Naive thymus-derived CD4-positive, alpha-beta T cell (primary cell): ENCODE measurements at regions not wholly inside any gene's neighbourhood (a gene's known extent, or its start where the extent isn't known, plus 50 kb on each side); places are given as distances from the start of the nearest gene placed in this dataset.

Source experiments
- ATAC-seq: fragments of 150-1000 bp; cut with Tn5 transposase; 2 replicates; pipeline ENCODE4 v1.10.0; 2021; ENCODE audit warnings: mild to moderate bottlenecking, moderate library complexity
- CTCF ChIA-PET: fragments of 350-600 bp; sonication (Branson Sonifier 250); formaldehyde crosslinking; loops from one replicate; lab custom pipeline; 2021; ENCODE audit warnings: antibody characterized with exemption; lab: Charles Lee
- POLR2A ChIA-PET: fragments of 350-600 bp; sonication (Branson Sonifier 250); formaldehyde crosslinking; loops from one replicate; lab custom pipeline; 2021; ENCODE audit warnings: antibody characterized with exemption, inconsistent platforms; lab: Charles Lee
- DNase-seq, 9 donors: peaks; one replicate each; pipeline versions ENCODE4 v3.0.0 to v3.0.0-alpha.2; 2020 to 2022; ENCODE audit warnings: mixed read lengths in 1 of 9
- H3K27ac ChIP-seq: one replicate; pipeline ENCODE4 v1.7.0; 2013; ENCODE audit warnings: mild to moderate bottlenecking, low read depth, low read length, moderate library complexity
- H3K27me3 ChIP-seq, 2 donors: one replicate each; pipeline ENCODE4 v1.7.0; 2013; ENCODE audit warnings: low read length in 2 of 2, mild to moderate bottlenecking in 2 of 2, moderate library complexity in 2 of 2; ENCODE audit not compliant: control insufficient read depth in 2 of 2, insufficient read depth in 2 of 2
- H3K36me3 ChIP-seq, 3 experiments: 1 replicate in 2 of 3; 2 replicates in 1 of 3; pipeline ENCODE4 v1.7.0; 2013; ENCODE audit warnings: low read length in 3 of 3, mild to moderate bottlenecking in 3 of 3, moderate library complexity in 1 of 3; ENCODE audit not compliant: insufficient read depth in 3 of 3, control insufficient read depth in 2 of 3
- H3K4me1 ChIP-seq, 2 donors: one replicate each; pipeline ENCODE4 v1.7.0; 2013; ENCODE audit warnings: low read length in 2 of 2, mild to moderate bottlenecking in 2 of 2, moderate library complexity in 1 of 2; ENCODE audit not compliant: control insufficient read depth in 2 of 2, insufficient read depth in 2 of 2
- H3K4me3 ChIP-seq: 2 replicates; pipeline ENCODE4 v1.7.0; 2013; ENCODE audit warnings: mild to moderate bottlenecking, low read length
- H3K9me3 ChIP-seq, 3 experiments: 1 replicate in 2 of 3; 2 replicates in 1 of 3; pipeline ENCODE4 v1.7.0; 2013; ENCODE audit warnings: low read length in 3 of 3; ENCODE audit not compliant: control insufficient read depth in 2 of 3
- H3K27ac Mint-ChIP-seq, 9 donors: one replicate each; pipeline ENCODE4 v1.8.0; 2020 to 2022; ENCODE audit warnings: mixed read lengths in 9 of 9, mild to moderate bottlenecking in 8 of 9, moderate library complexity in 5 of 9, inconsistent platforms in 2 of 9
- H3K27me3 Mint-ChIP-seq, 5 donors: one replicate each; pipeline ENCODE4 v1.8.0; 2021 to 2022; ENCODE audit warnings: mixed read lengths in 5 of 5, mild to moderate bottlenecking in 1 of 5
- H3K36me3 Mint-ChIP-seq, 5 donors: one replicate each; pipeline ENCODE4 v1.8.0; 2020 to 2022; ENCODE audit warnings: mixed read lengths in 5 of 5, mild to moderate bottlenecking in 3 of 5, inconsistent platforms in 1 of 5
- H3K4me1 Mint-ChIP-seq, 7 donors: one replicate each; pipeline ENCODE4 v1.8.0; 2020 to 2022; ENCODE audit warnings: mixed read lengths in 7 of 7, mild to moderate bottlenecking in 3 of 7, inconsistent platforms in 1 of 7
- H3K4me3 Mint-ChIP-seq, 10 donors: one replicate each; pipeline ENCODE4 v1.8.0; 2020 to 2022; ENCODE audit warnings: mild to moderate bottlenecking in 10 of 10, mixed read lengths in 10 of 10, moderate library complexity in 6 of 10, inconsistent platforms in 2 of 10
- H3K9me3 Mint-ChIP-seq, 11 donors: one replicate each; pipeline ENCODE4 v1.8.0; 2020 to 2022; ENCODE audit warnings: mixed read lengths in 11 of 11, mild to moderate bottlenecking in 4 of 11, inconsistent platforms in 1 of 11, moderate library complexity in 1 of 11
- intact Hi-C, 2 donors: fragments of 100-400 bp; cut with micrococcal nuclease; formaldehyde crosslinking; loops; one replicate each; pipeline ENCODE4 v1.15.1; 2023

- DNase-seq: no peak
- H3K36me3 ChIP-seq: no peaks in the 10 kb centered on the region
- intact Hi-C loops: loop anchor here in 1 of 2 donors (2.0 kb wide), 1 partner anchor 15 kb away; no protein-coding TSS in a partner anchor
- H3K36me3 Mint-ChIP-seq: peaks cover 0 to 5% (median 0%) of the 10 kb centered on the region in 5 donors
- peaks cover 0 to 20% (median 0%) of the 10 kb centered on the region in 5 donors for H3K27me3 Mint-ChIP-seq
- H3K9me3 ChIP-seq: no peaks in the 10 kb centered on the region
- H3K27me3 ChIP-seq: no peaks in the 10 kb centered on the region
- no peak overlapping the region for H3K4me3 Mint-ChIP-seq
- H3K27ac Mint-ChIP-seq: no peak overlapping the region
- H3K4me1 Mint-ChIP-seq: peaks cover 0 to 31% (median 18%) of the 10 kb centered on the region in 7 donors
- no peak overlapping the region for H3K27ac ChIP-seq
- no peaks in the 10 kb centered on the region for H3K9me3 Mint-ChIP-seq
- H3K4me3 ChIP-seq: no peak overlapping the region
- peaks cover 4 to 8% of the 10 kb centered on the region in 2 donors for H3K4me1 ChIP-seq
- CTCF ChIA-PET: no interaction called here
- POLR2A ChIA-PET: no interaction called here
- ATAC-seq: no peak
Measured at GRCh38 chr5:87095787-87096186, 171.9 kb upstream of the RASA1 start.

GRCh38 chr5:87097664-87098063, 170.0 kb upstream of the RASA1 start:
- H3K4me3 Mint-ChIP-seq: no peak overlapping the region
- Histone ChIP-seq H3K36me3 (no peaks in the 10 kb centered on the region), H3K9me3 (no peaks in the 10 kb centered on the region), H3K4me3 (no peak overlapping the region), H3K4me1 (peaks cover 4 to 8% of the 10 kb centered on the region in 2 donors), H3K27me3 (no peaks in the 10 kb centered on the region), H3K27ac (no peak overlapping the region)
- no peak for DNase-seq
- intact Hi-C loops: no loop called here
- peaks cover 0 to 5% (median 0%) of the 10 kb centered on the region in 5 donors for H3K36me3 Mint-ChIP-seq
- H3K9me3 Mint-ChIP-seq: no peaks in the 10 kb centered on the region
- H3K27me3 Mint-ChIP-seq: peaks cover 0 to 20% (median 0%) of the 10 kb centered on the region in 5 donors
- H3K27ac Mint-ChIP-seq: no peak overlapping the region
- CTCF ChIA-PET: no interaction called here
- POLR2A ChIA-PET: no interaction called here
- H3K4me1 Mint-ChIP-seq: peaks cover 6 to 42% (median 25%) of the 10 kb centered on the region in 7 donors
- ATAC-seq: no peak

- Mint-ChIP-seq H3K4me3 (no peak overlapping the region), H3K27me3 (peaks cover 0 to 16% (median 0%) of the 10 kb centered on the region in 5 donors), H3K9me3 (no peaks in the 10 kb centered on the region), H3K4me1 (peaks cover 9 to 31% (median 19%) of the 10 kb centered on the region in 7 donors), H3K27ac (no peak overlapping the region), H3K36me3 (peaks cover 0 to 5% (median 0%) of the 10 kb centered on the region in 5 donors)
- intact Hi-C loops: no loop called here
- H3K27ac ChIP-seq: no peak overlapping the region
- ChIA-PET CTCF (interaction anchor here (0.5 kb wide), 1 partner anchor 18 kb away, joined by 3 read pairs; no protein-coding TSS in a partner anchor), POLR2A (no interaction called here)
- no peaks in the 10 kb centered on the region for H3K36me3 ChIP-seq
- ATAC-seq (no peak), DNase-seq (no peak)
- H3K4me1 ChIP-seq: peaks cover 3 to 8% of the 10 kb centered on the region in 2 donors
- H3K27me3 ChIP-seq: no peaks in the 10 kb centered on the region
- no peak overlapping the region for H3K4me3 ChIP-seq
- no peaks in the 10 kb centered on the region for H3K9me3 ChIP-seq
Measured at GRCh38 chr5:87099291-87099839, 168.3 kb upstream of the RASA1 start.

DNA sequence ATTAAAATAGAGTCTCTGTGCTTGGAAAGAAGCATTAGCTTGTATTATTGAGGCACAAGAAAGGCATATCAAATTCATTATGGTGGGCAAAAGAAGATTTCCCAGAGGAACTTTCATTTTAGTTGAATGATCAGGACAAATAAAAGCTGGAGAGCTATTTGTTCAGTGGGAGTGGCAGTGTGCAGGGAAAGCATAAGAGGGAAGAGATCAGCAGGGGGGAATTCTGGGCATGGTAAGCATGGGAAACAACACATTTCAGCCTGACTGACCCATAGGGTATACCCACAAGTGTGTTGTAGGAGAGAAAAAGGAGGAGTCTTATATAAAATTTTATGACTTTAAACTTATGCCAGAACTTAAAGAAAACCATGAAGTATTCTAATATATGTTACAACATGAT, 167.7 kb upstream of the RASA1 start:
- Histone ChIP-seq H3K36me3 (no peaks in the 10 kb centered on the region), H3K4me3 (no peak overlapping the region), H3K27me3 (no peaks in the 10 kb centered on the region), H3K9me3 (no peaks in the 10 kb centered on the region), H3K27ac (no peak overlapping the region), H3K4me1 (peaks cover 0 to 2% of the 10 kb centered on the region in 2 donors)
- Mint-ChIP-seq H3K4me1 (peaks cover 9 to 25% (median 15%) of the 10 kb centered on the region in 7 donors), H3K36me3 (peaks cover 0 to 4% (median 0%) of the 10 kb centered on the region in 5 donors), H3K4me3 (no peak overlapping the region), H3K27me3 (peaks cover 0 to 12% (median 0%) of the 10 kb centered on the region in 5 donors), H3K27ac (no peak overlapping the region), H3K9me3 (peaks cover 0 to under 1% (median 0%) of the 10 kb centered on the region in 11 donors)
- CTCF ChIA-PET: no interaction called here
- ATAC-seq: no peak
- intact Hi-C loops: no loop called here
- DNase-seq: no peak
- POLR2A ChIA-PET: no interaction called here

- H3K27me3 Mint-ChIP-seq: peaks cover 0 to 8% (median 0%) of the 10 kb centered on the region in 5 donors
Measured at GRCh38 chr5:87101321-87101720, 166.4 kb upstream of the RASA1 start.

DNA sequence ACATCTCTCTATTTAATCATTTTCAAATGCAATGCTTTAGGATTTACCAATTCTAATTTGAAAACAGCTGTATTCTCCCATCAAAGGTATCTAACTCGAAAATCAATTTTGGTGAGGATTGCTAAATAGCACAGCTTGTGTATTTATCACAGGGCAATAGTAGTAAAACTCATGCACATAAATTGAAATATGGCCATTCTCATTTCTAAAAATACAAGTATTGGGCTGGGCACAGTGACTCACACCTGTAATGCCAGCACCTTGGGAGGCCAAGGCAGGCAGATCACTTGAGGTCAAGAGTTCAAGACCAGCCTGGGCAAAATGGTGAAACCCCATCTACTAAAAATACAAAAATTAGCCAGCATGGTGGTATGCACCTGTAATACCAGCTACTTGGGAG, 164.8 kb upstream of the RASA1 start:
- Histone ChIP-seq H3K9me3 (no peaks in the 10 kb centered on the region), H3K27me3 (no peaks in the 10 kb centered on the region), H3K4me3 (no peak overlapping the region), H3K36me3 (no peaks in the 10 kb centered on the region), H3K27ac (no peak overlapping the region), H3K4me1 (no peaks in the 10 kb centered on the region)
- POLR2A ChIA-PET: no interaction called here
- no peak overlapping the region for H3K27ac Mint-ChIP-seq
- H3K27me3 Mint-ChIP-seq: no peaks in the 10 kb centered on the region
- peaks cover 0 to 8% (median 3%) of the 10 kb centered on the region in 5 donors for H3K36me3 Mint-ChIP-seq
- intact Hi-C loops: no loop called here
- DNase-seq: no peak
- CTCF ChIA-PET: no interaction called here
- no peak for ATAC-seq
- H3K4me3 Mint-ChIP-seq: no peak overlapping the region
- H3K4me1 Mint-ChIP-seq: peaks cover 9 to 15% (median 13%) of the 10 kb centered on the region in 7 donors
- H3K9me3 Mint-ChIP-seq: peaks cover 0 to 6% (median 0%) of the 10 kb centered on the region in 11 donors

More at GRCh38 chr5:87101321-87101720, 166.4 kb upstream of the RASA1 start:
- intact Hi-C loops: no loop called here
- Histone ChIP-seq H3K4me1 (no peaks in the 10 kb centered on the region), H3K4me3 (no peak overlapping the region), H3K27me3 (no peaks in the 10 kb centered on the region), H3K36me3 (no peaks in the 10 kb centered on the region), H3K9me3 (no peaks in the 10 kb centered on the region), H3K27ac (no peak overlapping the region)
- no peak for DNase-seq
- no peak overlapping the region for H3K4me3 Mint-ChIP-seq
- peak overlapping the region in 1 of 9 donors; percentile 1 for H3K27ac Mint-ChIP-seq
- peaks cover 0 to 8% (median 3%) of the 10 kb centered on the region in 5 donors for H3K36me3 Mint-ChIP-seq
- ATAC-seq: no peak
- ChIA-PET CTCF (interaction anchor here (0.7 kb wide), 1 partner anchor 116 kb away, joined by 3 read pairs; no protein-coding TSS in a partner anchor), POLR2A (no interaction called here)
- H3K4me1 Mint-ChIP-seq: peaks cover 9 to 22% (median 13%) of the 10 kb centered on the region in 7 donors
- peaks cover 0 to 6% (median 0%) of the 10 kb centered on the region in 11 donors for H3K9me3 Mint-ChIP-seq
